ENCODE measurements at regions not wholly inside any gene's neighbourhood (a gene's known extent, or its start where the extent isn't known, plus 50 kb on each side); places are given as distances from the start of the nearest gene placed in this dataset.

DNA sequence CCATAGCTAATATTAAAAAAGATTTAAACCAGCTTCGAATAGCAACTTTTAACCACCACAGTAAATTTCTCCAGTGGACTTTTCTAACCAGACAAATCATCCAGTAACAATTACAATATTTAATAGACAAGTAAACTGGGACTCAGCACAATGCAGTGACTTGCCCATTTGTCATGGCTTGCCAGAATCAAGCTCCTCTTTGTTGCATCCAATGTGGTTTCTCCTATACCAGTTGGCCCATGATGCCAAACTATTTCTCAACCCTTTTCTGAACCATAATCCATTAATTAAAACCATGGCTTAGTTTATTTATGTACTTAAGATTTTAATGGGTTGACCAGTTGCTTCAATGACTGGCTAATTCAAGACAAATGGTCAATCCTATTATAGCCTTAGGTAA lies 64.4 kb downstream of the DIO2 start:
- no peak for DNase-seq

DNA sequence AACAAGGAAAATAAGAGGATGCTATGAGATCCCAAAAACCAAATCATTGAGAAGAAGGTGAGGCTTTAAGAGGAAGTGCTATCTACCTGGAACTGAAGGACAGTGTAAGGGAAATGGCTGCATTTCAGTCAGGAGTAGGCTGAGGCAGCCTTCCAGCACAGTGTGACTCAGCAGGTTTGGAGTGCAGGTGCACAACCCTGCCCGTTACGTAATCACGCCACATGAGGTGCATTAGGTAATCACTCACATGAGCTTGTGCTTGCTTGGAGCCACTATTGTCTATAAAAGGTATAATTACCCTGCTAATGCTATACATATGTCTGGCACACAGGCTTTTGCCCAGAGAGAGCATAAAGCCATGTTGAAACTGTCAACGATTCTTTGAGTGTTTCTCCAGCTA lies 74.9 kb downstream of the DIO2 start:
- no peak for DNase-seq

DNA sequence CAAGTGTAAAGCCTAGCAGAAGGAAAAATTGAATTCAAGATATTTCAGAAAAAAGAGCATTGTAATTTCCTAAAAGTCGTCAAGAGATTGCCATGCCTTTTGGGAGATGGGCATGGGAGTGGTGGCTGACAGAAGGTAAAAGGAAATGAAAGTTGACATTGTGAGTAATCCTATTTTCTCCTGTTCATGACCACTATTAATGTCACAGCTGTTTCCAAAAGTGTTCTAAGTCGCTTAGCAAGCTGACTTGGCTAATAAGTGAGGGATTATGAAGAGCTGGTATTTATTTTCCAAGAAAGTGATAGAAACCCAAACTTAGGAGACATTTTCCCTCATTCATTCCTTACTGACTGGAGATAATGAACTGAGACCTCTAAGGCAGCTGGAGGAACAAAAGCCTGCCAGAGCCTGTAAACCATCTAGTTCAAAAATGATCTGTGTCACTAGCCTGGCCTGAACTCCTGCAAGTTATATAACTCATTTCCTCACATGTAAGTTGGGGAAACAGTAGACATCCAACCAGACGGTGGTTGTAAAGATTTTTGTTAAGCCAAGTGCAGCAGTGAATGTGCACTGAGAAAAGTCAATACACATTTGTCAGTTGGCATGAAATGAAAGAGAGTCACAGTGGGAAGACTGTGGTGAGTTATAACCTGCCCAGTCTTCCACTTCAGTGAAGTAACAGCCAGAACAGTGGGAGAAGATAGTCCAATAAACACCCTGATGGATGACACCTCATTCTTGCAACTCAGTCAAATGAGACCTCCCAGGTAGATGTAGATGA lies 75.8 kb downstream of the DIO2 start:
- no peak for DNase-seq

DNA sequence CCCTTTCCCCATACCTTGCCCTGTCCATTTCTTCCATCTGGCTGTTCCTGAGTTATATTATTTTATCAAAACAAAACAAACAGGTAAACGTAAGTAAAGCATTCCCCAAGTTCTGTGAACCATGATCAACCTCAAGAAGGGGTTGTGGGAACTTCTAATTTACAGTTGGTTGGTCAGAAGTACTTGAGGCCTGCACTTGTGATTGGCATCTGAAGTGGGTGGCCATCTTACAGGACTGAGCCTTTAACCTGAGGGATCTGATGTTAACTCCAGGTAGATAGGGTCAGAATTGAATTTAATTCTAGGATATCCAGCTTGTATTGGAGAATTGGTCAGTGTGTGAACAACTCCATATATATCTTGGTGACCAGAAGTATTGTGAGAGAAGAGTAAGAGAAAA lies 77.0 kb downstream of the DIO2 start:
- DNase-seq = no peak

DNA sequence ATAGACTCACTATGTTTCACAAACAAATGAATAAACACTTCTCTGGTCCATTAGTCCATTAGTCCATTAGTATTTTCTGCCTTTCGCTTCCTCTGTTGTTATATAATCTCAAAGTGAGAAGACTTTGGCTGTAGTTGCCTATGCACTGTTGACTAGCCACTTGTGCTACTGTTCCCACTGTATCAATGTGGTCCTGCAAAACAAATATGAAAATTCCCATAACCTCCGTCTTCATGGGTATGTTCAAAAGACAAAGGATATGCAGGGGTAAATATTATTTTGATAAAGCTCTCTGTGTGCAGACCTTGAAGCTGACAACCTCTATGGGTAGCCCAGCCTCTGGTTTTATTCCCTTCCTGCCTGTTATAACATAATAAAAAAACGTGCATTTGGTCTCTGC lies 77.8 kb downstream of the DIO2 start:
- DNase-seq = no peak

DNA sequence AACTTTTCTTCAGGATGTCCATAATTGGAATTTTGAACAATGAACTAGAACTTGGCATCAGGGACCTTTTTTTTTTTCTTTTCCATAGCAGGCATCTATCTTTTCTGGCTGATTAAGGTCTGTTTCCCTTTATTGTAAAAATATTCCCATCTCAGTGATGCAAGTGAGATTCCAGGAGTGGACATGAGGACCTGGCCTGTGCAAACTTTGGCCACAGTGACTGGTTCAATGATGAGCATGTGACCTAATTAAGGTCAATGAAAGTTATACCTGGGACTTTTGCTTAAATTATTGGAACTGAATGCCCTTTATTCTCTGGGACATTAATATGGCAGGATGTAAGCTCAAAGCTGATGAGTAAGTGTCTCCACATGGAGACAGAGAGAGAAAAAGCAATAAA lies 83.8 kb downstream of the DIO2 start:
- no peak for DNase-seq

DNA sequence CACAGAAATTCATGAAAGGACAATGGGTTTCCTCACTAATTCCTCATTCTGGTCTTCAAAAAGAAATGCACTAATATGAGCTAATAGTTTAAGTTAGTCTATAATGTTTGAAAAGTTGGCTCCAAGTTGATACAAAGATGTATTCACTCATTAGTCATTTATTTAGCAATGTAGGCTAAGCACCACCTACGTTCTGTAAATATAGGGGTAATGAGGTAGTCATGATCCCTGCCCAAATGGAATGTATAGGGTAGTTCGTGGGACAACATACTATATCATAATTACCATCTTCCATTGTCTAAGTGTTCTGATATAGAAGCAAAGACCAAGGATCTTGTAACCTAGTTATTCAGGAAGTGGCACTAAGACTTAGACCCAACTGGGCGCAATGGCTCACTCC lies 86.5 kb downstream of the DIO2 start:
- no peak for DNase-seq

DNA sequence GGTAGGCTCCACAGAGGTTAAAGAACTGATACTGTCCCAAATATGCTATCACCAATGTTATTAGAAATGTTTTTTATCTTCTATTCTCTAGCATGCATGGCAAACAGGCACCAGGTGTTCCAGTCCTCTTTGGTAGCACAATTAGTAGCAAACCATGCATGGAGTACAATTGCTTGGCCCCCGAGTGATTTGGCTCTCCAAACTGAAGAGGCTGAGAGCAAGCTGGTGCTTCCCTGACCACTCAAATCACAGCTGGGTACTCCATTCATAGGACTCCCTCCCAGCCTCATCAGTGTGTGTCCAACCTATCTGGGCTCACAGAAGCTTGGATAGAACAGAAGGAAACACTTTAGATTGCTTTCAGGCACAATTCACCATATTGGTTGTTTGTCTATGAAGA lies 93.4 kb downstream of the DIO2 start:
- DNase-seq = no peak

DNA sequence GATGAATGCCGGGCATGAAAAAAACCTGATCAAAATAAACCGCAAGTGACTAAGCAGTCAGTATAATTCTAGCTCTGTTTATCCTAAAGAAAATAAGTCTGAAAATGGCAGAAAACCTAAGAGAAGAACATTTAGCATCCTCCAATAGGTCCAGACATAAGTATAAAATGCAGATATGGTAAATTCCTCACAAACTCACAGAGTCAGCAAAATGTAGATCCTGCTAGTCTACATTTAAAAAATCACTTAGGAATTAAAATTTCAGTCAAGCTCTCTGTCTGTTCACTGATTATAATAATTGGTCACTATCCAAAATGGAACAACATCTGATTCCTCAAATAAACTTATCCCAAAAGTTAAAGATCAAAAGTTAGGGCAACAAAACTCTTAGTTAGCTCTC lies 95.1 kb downstream of the DIO2 start:
- DNase-seq = no peak

DNA sequence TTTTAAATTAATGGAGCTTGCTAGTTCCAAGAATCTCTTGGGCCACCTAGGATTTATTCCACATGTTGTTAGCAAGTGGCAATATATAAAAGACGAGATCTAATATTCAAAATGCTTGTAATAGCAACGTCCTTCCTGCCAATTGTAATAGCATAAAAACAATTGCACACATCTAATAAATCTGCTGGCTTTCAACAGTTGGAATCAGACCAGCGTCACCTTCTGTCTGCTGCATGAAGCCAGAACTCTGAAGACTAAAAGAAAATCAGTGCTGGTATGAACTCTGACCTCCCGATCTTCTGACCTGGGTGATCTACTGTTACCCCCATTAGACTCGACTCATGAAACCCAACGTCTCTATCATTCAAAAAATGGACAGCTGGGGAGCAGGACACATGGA lies 100.6 kb downstream of the DIO2 start:
- no peak for DNase-seq

DNA sequence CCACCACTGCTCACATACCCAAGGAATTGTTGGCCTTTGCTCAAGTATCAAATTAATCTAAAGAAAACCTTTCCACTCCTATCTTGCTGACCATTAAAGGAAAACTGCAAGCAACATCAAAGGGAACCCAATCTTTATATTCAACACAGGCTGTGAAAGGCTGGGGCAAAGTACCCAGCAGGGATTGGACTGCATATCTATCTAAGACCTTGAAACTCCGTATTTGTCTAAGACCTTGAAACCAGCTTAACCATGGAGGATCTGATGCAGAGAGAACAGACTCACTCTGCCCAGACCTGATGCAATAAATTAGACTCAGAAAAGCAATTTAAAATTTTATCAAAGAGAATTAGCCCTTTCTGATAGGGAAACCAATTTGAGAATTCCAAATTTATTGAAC lies 102.2 kb downstream of the DIO2 start:
- DNase-seq = no peak

DNA sequence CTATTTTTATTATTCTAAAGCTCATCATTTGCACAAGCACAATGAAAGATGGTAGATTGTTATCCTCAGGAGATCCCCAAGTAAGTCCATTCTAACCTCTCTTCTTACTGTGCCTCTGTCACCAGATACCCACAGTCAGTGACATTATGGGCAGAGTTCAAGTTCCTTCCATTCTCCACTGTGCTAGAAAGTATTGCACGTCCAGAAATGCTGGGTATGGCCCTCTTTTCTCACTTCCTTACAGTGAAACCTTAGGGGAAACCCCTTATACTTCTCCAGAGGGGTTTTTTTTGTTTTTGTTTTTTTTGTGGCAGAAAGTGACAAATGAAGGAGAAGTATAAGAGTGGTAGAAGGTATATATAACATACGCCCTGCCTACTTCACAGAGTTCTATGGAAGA lies 102.9 kb downstream of the DIO2 start:
- DNase-seq = no peak

DNA sequence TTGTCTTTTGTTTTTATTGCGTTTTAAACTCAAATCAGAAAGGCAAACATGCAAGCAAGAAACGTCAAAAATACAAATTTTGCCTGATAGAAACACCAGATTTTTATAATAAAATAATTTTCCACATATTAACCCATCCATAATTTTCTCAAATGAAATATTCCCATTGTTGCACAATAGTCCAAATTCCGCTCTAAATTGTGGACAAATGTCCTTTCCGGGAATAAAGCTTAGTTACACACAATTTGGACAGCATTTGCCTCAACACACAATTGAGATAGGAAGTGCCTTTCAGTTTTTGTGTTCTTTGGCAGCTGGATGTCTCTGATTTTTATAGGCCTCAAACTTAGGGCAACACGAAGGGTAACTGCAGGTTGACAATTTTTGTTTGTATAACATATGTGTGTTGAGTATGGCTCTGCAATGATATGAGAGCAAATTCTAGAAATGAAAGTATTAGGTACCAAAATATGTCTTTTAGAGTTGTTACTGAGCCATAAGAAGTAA lies 105.8 kb downstream of the DIO2 start:
- DNase-seq = no peak

DNA sequence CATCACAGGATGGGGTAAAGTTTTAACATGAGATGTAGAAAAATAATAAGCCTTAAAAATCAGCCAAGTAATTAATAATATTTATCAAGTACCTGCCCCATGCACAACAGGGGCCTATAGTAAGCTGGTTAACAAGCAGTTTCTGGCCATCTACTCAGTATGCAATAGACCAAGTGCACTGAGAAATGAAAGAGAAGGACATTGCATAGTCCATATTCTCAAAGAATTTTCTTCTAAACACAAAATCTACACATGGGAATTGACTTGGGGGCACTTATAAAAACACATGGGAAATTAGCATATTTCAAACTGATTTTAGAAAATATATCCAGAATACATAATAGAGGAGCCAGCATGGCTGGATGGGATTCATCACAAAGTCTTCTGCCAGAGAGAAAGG lies 109.5 kb downstream of the DIO2 start:
- no peak for DNase-seq

DNA sequence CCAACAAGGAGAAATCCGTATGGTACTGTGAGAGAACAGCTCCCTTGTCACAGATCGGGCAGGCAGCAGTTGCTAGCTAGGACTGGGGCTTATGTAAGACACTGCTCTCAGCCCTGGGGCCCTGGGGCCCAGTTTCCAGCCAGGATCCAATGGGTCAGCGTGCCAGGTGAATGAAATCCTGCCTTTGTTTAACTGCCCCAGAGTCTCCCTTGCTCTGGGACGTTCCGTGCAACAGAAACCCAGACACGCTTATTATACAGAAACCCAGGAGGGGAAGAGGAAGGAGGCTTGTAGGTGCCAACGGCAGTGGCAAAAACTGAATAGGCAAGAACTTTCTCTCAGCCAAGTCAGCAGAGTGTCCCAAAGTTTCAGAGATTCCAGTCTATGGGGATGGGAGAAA lies 110.6 kb downstream of the DIO2 start:
- DNase-seq = no peak

DNA sequence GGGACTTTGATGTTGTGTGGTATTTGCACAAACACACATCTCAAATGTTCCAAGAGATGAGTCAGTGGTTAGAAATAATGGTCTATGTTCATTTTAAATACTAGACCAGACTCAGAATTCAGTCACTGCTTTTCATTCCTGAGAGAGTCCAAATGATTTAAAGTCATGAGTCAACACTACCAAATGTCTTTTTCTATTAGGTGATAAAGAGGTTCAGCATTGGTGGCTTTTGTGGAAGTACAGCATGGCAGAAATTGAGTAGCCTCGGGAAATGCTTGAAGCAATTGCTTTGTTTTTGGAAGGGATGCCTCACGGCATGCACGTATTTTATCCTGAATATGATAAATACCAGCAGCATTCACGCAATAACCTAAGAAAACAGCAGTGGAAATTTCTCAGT lies 115.7 kb downstream of the DIO2 start:
- no peak for DNase-seq

DNA sequence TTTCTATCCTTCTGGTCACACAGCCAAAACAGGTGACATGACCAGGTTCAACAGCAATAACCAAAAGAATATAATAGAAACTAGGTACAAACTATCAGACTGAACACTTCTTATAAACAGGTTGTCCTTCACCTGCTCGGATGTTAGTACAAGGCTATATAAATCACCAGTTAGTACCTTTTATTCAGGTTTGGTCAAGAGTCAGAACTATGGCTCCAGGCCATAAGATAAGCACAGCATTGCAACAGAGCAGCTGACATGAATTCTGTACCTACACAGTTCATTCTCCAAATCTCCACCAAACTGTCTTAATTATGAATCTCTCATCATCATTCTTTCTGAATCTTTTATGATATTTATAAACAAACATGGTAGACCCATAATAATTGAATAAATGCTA lies 123.9 kb downstream of the DIO2 start:
- no peak for DNase-seq

DNA sequence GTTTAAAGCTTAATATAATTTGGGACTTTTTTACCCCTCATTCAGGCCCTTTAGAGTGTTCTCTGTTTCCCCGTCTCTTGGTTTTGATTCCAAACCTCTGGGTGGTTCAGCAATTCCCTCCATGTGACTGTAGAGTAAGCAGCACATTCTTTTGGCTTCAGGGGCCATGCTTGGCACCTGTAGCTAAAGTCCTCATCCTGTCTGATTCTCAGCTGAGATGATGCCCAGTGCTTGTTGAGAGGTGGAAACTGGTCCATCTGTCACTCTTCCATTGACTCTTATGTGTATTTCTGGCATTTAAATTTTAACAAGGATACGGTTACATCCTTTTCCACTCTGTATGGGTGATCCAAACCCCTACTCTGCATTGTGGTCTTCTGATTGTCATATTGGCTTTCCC lies 127.1 kb downstream of the DIO2 start:
- DNase-seq = no peak

DNA sequence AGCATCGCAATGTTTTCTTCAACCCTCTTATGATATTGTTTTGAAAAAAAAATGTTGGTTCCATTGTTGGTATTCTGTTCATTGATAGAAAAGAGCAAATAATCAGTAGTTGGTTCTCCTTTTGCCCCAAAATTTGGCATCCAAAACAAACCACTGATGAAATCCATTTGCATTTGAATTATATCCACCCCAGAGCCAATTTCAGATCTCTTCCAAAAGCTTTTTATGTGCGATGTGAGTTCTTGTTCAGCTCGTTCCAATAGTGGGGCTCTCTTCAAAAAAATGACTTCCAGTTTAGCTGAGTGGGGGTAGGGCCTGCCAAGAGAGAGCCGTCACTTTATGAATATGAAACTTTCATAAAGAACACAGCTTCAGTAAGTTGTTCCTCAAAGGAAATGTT lies 130.7 kb downstream of the DIO2 start:
- no peak for DNase-seq

DNA sequence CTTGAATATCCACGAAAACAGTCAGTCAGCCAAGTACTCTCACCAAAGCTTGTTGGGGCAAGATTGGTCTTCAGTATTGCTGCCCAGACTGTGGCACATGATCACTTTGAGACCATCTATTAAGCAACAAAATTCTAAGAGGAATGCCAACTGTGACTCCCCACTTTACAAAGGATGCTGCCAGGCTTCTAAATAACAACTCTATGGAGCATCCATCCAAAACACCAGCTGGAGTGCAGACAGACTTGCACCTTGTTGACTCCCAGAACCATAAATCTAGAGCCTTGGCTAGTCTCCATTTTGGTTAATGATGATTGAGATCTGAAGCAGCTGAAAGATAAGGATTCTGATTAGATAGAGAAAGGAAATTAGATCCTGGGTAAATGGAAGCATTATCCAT lies 132.8 kb downstream of the DIO2 start:
- no peak for DNase-seq

DNA sequence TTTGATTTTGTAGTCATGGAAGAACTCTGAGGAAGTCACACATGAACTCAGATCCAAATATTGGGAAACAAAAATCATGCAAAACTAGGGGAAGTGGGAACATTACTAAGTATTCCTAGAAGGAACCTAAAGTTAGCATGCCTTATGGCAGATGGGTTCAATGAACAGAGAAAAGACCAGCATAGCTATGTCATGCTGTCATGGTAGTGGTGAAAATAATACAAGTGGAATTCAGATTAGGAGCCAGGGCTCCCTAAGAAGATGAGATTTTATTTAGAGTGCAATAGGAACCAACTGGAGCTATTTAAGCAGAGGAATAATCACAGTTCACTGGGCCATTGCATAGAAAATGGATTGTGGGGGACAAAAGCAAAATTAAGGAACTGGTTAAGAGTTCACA lies 134.0 kb downstream of the DIO2 start:
- DNase-seq = no peak

DNA sequence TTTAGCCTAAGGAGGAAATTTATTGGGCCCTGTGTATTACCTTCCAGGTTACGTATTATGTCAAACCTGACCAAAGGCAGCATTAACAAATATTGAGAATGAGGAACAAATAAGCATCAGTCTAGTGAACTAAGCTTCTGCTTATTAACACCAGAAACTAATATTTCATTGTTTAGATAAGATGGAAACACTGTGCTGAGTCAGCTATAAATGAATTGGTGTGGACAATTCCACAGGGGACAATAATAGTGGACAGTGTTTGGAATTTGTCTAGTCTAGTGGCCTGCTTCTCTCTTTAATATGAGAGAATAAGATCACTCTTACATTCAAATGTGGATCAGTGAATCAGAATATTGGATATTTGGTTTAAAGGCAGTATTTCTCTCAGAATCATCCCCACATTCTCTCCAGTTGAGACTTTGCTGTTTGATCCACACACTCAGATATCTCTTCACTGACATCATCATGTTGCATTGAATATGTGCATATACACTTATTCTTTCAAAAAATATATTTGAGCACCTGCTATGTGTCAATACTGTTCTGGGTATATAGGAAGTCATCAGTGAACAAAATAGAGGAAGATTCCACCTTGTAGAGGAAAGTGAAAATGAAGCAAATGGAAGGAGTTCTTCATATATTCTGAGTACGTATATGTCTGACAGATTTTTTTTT lies 136.3 kb downstream of the DIO2 start:
- no peak for DNase-seq

DNA sequence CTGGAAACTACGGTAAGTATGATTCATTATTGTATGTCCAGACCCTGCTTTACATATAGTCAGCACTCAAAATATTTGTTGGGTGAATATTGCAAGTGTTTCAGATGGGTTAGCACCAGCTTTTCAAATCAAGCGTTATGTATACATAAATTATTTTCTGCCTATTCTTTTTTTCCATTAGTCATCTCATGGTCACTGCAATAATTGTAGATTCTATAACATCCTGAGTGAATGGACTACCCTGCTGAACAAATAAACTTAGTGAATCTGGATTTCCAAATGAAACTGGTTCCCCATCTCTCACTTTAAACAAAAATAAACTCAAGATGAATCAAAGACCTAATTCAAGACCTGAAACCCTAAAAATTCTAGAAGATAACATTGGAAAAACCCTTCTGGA lies 152.3 kb downstream of the DIO2 start:
- no peak for DNase-seq

DNA sequence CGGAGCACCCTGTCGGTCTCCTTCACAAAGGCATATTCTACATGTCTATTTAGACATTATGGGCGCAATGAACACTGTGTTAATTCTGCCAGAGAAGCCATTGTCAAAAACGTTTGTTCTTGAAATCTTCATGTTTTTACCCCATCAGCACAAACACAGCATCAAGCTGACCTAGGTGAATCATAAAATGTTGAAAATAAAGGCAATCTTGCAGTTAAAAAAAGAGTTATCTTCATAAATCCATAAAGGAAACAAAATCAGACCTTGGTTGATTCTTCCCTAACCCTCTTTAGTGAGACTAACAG lies 154.9 kb downstream of the DIO2 start:
- no peak for DNase-seq
